IMR-90 (cell line): ENCODE measurements at regions not wholly inside any gene's neighbourhood (a gene's known extent, or its start where the extent isn't known, plus 50 kb on each side); places are given as distances from the start of the nearest gene placed in this dataset.

Source experiments
- CHD1 ChIP-seq: IDR thresholded peaks from 2 replicates; pipeline ENCODE4 v1.6.1; 2012; ENCODE audit warnings: low read depth, low read length, improper control_type of control experiment
- POLR2A ChIP-seq: IDR thresholded peaks from 2 replicates; pipeline ENCODE4 v1.6.1; 2012; ENCODE audit warnings: mild to moderate bottlenecking, low read depth, low read length
- RAD21 ChIP-seq: IDR thresholded peaks from 2 replicates; pipeline ENCODE4 v1.6.1; 2012; ENCODE audit warnings: low read length, improper control_type of control experiment
- RFX5 ChIP-seq: IDR thresholded peaks from 2 replicates; pipeline ENCODE4 v1.8.0; 2012; ENCODE audit warnings: low read depth, mild to moderate bottlenecking, low read length, moderate library complexity
- SMC3 ChIP-seq: fragments of 150-350 bp; IDR thresholded peaks from 2 replicates; pipeline ENCODE4 v1.6.1; 2016; ENCODE audit warnings: low read depth, mild to moderate bottlenecking, antibody characterized with exemption, low read length, moderate library complexity
- TF ChIP-seq, protein P1 (sequence below): conservative IDR thresholded peaks from 2 replicates; pipeline ENCODE4 v1.5.1; 2012; ENCODE audit warnings: mild to moderate bottlenecking, low read depth, low read length, improper control_type of control experiment

DNA sequence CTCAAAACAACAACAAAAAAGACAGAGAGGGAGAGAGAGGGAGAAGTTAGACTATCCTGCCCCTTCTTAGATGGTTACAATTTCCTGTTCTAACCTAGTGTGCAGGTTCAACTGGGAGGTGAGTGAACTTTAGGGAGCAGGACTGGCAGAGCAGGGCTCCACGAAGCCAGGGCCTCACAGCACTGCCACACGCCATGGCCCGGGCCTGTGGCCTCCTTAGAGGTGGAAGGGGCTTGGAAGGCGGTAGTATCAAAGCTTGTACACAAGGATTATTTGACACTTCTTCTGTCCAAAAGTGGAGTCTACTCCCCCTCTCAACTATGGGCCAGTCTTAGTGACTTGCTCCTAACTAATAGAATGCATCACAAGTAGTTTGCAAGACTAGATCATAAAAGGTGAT, 62.9 kb upstream of the TMEM72 start:
- TF ChIP-seq, protein P1, sequence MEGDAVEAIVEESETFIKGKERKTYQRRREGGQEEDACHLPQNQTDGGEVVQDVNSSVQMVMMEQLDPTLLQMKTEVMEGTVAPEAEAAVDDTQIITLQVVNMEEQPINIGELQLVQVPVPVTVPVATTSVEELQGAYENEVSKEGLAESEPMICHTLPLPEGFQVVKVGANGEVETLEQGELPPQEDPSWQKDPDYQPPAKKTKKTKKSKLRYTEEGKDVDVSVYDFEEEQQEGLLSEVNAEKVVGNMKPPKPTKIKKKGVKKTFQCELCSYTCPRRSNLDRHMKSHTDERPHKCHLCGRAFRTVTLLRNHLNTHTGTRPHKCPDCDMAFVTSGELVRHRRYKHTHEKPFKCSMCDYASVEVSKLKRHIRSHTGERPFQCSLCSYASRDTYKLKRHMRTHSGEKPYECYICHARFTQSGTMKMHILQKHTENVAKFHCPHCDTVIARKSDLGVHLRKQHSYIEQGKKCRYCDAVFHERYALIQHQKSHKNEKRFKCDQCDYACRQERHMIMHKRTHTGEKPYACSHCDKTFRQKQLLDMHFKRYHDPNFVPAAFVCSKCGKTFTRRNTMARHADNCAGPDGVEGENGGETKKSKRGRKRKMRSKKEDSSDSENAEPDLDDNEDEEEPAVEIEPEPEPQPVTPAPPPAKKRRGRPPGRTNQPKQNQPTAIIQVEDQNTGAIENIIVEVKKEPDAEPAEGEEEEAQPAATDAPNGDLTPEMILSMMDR = no peak
- TF ChIP-seq RAD21 (no peak), SMC3 (no peak), RFX5 (no peak), CHD1 (no peak), POLR2A (no peak)
